HG02840 (cell line): ENCODE measurements at regions not wholly inside any gene's neighbourhood (a gene's known extent, or its start where the extent isn't known, plus 50 kb on each side); places are given as distances from the start of the nearest gene placed in this dataset.
"Not testable (repeated sequence)": the region's sequence is repeated elsewhere in the genome, so short reads cannot be mapped to it uniquely, and the experiment has no call there.

Experiments
- ATAC-seq: cut with Tn5 transposase; IDR thresholded peaks from one replicate; pipeline ENCODE4 v1.9.1; 2021; ENCODE audit warnings: mild to moderate bottlenecking, moderate library complexity, moderate number of reproducible peaks; ENCODE audit not compliant: unreplicated experiment, low FRiP score

DNA sequence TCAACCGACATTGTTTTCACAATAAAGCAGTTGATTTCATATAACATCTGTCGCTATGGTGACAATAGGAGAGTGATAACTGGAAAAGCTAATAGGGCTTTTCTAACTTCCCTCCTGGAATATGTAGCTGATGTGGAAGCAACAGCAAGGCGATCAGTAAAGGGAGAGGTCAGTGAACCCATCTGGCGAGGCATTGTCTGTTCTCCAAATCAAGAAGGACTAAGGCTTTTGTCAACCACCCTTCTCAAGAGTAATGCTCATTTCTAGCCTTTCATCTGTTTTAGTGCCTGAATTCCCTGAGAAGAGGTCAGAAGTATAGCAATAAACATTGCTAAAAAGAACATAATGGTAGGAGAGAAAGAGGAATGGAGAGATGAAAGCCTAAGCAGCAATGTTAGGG is 201.3 kb downstream of the AKAP7 start:
- no peak for ATAC-seq

DNA sequence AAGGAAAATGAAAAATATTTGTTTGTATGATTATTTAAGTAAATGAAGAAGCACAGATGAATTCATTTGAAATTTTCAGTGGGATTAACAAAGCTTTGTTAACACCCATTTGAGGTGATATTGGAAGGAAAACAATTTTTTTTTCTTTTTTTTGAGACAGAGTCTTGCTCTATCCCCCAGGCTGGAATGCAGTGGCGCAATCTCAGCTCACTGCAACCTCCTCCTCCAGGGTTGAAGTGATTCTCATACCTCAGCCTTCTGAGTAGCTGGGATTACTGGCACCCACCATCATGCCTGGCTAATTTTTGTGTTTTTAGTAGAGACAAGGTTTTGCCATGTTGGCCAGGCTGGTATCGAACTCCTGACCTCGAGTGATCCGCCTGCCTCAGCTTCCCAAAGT is 211.6 kb downstream of the AKAP7 start:
- ATAC-seq: not testable (repeated sequence)

DNA sequence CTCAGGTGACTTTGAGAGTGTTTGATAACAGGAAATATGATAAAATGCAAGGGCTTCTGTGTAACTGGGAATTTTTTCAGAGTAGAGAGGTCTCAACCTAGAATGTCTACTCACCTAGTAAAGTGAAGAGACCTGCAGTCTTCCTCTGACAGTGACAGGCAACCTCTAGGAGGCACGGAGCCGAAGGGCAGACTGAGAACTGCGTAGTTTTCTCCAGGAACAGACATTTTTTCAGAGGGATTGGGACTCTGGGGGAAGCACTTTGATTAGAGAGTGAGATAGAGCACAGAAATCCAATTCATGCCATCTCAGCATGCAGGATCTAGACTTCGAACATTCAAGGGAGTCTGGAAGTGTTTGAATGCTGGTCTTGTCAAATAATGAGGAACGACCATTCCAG is 213.3 kb downstream of the AKAP7 start:
- no peak for ATAC-seq

DNA sequence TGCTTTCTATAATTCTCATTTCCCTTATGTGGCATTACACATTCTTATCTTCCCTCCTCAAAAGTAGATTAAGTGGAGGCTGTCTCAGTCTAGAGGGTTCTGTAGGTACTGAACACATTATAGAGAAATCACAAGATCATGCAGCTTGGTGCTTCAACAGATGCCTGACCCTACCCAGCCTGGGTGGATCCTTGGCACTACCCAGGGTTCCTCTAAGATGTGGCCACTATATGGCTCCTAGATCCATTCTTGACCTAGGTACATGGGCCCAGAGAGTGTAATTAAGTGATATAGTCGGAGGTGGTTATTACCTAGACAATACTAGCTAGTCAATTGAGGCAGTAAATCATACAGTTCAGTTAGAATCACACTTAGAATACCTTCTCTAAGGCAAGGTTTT is 213.9 kb downstream of the AKAP7 start:
- ATAC-seq: no peak

DNA sequence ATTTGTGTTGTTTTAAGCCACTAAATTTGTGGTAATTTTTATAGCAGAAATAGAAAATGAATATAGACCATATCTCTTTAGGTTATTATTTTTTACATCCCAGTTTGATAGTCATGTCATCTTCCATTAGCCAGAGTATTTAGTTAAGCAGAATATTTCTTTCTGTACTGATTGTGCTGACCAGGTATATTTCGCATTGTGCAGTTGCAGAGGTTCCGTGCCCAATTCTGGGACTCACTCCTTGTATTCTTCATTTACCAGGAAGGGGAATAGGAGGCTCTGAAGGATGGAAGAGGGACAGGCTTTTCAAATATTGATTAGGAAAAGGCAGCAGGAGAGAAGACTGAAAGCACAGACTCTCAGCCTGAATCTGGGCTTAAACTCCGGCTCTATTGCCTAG is 217.8 kb downstream of the AKAP7 start:
- ATAC-seq: no peak

DNA sequence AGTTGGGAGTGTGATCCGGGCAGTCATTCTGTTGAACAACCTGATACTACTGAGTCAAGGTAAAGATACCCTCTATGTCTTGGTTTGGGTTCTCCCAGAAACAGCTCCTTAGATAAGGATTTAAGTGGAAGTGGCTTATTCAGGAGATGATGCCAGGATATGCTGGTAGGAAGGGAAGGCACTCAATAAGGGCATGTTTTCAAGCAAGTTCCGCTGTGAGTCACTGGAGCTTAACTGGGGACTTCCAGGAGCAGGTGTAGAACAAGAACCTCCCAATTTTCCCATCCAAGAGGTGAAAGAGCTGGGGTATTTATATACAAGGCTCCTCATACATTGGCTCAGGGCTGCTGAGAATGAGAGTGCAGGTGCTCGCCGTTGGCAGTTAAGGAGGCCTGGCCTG is 218.6 kb downstream of the AKAP7 start:
- no peak for ATAC-seq

DNA sequence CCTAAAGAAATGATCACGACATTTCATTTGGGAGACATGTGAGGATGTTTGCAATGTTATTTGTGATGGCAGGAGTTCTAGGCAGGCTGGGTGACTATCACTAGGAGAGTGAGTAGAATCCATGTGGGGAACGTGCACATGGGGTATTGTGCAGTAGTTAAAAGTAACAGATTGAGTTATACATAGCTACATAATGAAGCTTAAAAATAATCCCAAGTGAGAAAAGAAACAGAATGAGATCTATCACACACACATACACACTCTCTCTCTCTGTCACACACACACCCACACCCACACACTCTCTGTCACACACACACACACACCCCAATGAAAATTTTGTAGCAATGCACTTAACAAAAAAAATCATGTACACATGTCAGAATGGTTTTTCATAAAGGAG is 218.7 kb upstream of the ARG1 start:
- ATAC-seq: no peak

DNA sequence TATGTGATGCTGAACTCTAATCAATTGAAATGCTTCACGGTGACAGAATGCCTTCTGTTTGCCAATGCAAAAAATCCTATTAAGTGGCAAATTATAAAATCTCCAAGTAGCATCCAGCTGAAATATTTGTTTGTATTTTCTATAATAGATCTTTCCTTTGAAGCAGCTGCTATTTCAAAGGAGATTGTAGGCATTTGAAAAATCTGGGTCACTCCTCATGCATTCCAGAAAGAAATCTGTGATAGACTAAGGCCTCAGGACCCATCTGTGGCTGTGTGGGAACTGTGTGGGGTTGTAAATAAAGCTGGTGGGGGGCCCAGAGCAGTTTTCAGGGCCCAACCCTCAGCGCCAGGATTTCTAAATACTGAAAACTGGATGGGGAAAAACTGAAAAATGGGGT is 216.9 kb upstream of the ARG1 start:
- ATAC-seq: no peak

DNA sequence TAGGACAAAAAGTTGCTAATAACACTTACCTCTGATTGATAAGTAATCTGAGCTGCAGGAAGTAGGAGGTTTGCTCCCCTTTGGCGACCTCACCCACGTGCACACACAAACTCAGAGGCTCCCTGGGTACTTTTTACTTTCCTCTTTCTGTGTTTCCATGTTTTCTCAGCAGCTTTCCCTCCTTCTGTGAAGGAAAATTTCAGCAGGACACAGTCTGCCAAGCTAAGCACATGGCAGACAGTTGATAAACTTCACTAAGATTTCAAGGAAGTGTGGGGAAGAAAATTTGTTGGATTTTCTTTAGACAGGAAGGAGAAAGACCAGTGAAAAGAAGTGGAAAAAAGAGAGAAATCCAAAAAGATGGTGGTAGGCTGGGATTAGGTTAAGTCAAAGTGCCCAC is 215.5 kb upstream of the ARG1 start:
- no peak for ATAC-seq

DNA sequence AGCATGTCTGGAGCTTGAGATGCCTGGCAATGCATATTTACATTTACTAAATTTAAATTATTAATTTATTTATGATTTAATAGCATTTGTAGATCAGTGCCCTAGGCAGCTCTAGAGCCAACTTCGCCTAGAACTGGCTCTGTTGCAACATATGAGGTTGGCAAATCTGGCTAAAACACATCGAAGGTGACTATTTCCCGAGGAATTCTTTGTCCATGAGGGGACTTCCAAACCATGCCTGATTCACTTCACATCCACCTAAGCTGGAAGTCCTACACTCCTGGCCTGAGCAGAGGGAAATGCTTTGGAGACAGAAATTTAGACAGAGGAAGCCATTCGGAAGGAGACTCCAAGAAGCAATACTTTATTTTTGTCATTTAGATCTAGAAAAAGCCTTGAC is 211.0 kb upstream of the ARG1 start:
- ATAC-seq: no peak

DNA sequence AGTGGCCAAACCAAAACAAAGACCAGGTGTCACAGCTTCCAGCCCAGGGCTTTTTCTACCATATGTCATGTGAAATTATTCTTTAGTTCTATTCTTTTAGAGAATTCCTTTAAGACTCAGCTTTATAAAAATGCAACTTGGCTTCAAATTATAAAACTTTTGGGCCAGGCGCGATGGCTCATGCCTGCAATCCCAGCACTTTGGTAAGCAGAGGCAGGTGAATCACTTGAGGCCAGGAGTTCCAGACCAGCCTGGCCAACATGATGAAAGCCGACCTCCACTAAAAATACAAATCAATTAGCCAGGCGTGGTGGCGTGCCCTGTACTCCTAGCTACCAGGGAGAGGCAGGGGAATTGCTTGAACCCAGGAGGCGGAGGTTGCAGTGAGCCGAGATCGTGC is 210.3 kb upstream of the ARG1 start:
- no peak for ATAC-seq

DNA sequence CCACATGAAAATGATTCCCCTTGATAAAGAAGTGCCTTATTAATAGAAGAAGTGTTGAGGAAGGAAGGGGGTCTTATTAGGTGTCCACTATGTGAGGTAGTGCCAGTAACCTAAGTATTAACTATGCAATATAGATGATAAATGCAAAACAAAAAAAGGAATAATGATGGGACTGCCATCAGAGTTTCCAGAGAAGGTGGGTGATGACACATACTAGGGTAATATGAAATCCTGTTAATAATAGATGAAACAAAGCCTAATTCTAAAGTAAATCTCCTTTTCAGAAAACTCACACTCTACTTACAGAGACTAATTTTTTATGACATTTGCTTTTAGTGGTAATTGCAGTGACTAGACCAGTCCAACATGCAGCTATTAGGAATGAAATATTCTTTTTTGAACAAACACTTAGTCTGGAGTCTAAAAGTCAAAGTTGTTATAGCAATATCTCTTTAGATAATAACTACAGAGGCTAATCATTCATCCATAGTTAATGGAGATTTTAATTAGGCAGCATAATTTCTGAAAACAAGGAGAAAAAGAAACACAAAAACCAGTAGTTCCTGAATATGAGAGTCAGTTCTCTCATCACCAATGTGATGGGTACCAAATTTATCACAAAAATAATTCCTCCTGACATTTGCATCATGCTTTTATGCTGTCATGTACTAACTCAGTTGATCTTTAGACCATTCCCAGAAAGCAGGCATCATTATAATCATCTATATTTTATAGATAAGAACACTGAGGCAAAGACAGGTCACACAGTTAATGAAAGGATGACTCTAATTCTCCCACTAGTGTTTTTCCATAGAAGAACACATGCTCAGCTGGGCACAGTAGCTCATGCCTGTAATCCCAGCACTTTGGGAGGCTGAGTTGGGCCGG is 208.8 kb upstream of the ARG1 start:
- no peak for ATAC-seq

DNA sequence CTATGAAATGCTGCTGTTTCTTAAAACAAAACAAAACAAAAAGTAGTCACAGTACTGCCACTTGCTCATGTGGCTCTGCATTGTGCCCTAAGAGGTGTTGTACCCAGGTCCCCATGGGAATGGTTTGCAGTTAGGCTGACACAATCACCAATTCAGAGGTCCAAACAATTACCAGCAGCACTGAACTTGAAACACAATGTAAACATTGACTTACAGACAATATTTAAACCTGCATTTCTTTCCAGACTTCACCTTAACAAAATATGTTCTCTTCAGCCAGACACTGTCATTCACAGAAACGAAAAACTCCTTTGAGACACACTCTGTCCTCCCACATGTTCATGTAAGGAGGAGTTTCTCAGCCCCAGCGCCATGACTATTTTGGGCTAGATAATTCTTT is 206.8 kb upstream of the ARG1 start:
- no peak for ATAC-seq

DNA sequence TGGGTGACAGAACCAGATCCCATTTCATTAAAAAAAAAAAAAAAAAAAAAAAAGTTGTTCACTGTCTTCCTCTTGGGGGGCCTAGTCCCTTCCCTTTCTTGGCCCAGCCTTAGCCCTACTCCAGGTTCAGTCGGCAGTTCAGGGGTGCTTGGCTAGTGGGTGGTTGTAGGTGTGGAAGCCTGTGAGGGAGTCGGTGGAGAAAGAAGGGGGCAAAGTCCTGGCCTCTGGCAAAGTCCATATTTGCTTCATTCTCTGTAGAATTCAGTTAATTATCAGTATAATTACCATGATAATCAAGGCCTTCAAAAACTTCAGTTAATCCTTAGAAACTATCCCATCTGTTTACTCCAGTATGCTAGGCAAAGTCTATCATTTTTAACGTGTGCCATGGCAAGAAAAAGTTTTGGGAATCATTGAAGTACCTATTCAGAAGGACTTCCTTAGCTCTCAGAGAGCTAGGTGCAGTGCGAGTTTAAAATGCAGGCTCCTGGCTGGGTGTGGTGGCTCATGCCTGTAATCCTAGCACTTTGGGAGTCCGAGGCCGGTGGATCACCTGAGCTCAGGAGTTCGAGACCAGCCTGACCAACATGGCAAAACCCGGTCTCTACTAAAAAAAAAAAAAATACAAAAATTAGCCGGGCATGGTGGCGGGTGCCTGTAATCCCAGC is 205.7 kb upstream of the ARG1 start:
- no peak for ATAC-seq

DNA sequence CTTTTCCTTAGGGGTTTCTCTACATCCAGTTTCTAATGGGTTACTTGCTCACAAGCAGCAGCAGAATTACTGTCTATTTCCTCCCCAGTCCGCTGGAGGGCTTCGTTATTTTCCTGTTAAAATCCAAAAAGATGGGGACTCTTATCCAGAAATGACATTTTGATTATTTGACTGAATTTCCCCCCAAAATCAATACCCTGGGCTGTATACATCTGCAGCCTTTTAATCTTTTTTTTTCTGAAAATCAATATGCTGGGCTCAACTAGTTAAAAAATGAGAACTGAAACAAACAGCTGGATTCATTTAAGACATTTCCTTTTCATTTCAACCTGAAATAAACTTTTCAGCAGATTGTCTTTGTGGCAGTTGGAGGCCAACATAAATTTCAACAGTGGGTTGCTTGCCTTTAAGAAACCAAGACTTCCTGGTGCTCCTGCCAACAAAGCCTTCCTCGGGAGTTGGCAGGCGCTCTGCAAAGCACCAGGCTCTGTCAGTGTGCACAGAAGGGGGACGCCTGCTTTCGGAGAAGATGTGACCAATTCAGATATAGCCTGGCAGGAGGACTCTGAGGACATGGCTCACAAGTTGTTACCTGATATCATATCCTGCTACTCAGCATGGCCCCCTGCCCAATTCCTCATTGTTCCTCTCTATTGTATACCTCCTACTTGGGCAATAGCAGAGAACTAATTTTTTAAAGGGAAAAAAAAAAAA is 204.7 kb upstream of the ARG1 start:
- ATAC-seq: peak; percentile 55

DNA sequence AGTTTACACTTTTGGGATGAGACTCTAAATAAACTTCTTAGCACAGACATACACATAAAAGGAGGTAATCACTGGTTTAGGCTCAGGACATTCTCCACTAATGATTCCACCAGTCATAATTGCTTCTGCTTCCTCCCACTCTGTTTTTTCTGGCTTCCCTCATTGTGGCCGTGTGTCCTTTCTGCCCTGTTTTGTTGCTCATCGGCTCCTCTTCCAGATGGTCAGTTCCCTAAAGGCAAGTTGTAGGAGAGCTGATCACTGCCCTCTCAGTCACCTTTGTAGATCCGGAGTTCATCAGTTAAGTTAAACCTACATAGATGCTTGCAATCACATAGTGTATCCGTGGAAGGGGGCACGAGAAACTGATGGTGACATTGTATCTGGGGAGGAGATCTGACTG is 200.5 kb upstream of the ARG1 start:
- ATAC-seq: no peak

DNA sequence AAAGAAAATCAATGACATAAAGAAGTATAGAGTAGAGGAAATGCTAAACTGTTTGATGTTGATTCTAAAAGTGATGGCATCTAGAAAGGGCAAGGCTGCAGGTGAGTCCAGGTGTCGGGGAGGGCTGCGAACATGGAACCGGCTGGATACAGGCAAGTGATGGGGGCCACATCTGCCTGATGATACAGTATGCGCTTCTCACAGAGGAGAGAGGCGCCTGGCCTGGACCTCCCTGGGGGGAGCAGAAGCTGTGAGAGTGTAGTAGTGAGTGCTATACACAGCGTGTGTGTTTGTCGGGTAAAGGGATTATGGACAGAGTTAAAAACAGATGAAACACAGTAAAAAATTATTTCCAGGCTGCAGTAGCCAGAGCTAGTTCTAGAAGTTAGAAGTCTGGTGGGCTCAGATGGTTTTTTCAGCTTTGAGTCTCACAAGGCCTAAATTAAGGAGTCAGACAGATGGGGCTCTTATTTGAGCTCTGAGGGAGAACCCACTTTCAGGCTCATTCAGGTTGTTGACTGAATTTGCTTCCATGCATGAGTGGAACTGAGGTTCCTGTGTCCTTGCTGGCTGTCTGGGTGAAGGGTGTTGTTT is 195.8 kb upstream of the ARG1 start:
- no peak for ATAC-seq

DNA sequence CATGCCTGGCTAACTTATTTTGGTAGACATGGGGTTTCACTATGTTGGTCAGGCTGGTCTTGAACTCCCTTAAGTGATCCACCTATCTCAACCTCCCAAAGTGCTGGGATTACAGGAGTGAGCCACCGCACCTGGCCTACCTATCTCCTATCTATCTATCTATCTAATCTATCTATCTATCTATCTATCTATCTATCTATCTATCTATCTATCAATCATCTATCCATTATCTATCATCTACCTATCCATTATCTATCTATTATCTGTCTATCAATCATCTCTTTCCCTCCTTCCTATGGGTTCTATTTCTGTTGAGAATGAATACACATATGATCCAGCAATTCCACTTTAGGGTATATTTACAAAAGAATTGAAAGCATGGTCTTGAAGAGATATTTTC is 194.2 kb upstream of the ARG1 start:
- no peak for ATAC-seq

DNA sequence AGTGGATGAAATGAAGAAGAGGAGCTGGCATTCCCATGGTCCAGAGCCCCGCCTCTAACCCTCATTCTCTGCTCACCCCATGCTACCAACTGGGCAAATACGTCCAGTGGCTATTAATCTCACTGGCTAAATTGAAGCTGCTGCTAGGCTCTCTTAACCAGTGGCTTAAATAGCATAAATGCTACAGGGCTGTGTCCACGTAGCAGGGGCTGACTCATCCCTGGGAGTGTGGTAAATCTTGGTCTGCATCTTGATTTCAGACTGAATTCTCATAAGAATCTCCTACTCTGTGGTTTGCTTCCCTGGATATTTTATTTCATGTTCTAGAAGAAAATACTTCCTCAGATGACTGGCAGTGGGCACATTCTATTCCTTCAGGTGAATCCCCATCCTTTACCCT is 193.1 kb upstream of the ARG1 start:
- no peak for ATAC-seq

DNA sequence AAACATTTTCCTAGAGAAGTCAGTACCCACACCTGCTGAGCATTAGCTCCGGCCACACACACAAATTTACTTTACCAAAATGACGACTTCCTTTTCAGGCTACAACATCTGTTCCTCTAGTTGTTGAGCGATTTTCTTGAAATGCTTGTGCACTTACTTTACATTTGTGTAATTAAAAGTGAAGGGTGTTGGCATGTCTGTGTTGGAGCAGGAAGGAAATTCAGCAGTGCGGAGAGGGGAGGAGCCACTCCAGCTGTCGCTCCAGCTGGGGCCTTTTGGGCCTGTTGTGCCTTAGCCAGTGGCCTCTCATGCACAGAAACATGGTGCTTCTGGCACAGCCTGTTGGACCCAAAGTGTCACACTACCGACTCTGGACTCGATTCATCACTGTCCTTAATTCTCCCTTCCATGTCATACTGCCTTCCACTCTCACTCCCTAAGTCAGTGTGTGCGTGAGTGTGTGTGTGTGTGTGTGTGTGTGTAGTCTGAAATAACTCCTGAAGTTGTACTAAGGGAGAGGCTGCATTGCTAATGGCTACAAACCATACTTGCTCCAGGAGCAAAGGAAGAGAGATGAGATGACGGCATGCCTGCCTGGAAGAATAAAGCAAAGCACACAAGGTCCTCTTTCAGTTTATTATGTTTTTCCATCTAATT is 191.8 kb upstream of the ARG1 start:
- no peak for ATAC-seq

DNA sequence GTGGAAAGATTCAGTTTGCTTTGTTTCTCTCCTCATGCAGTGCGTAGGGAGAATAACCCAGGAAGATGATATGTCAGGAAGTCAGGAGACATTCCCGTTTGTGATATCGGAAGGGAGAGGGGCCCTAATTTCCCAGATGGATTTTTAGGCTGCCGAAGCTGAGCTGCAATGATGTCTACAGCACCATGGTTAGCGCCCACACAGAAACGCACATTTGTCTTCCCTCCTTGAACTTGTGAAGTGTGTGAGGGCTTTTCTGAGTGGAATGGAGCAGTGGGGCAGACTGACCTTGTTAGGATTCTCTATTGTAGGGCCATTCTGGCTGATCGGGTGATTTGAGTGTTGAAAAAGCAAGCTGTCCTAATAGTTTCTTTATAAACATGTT is 191.3 kb upstream of the ARG1 start:
- ATAC-seq: no peak
